ENCODE measurements at regions not wholly inside any gene's neighbourhood (a gene's known extent, or its start where the extent isn't known, plus 50 kb on each side); places are given as distances from the start of the nearest gene placed in this dataset.

DNA sequence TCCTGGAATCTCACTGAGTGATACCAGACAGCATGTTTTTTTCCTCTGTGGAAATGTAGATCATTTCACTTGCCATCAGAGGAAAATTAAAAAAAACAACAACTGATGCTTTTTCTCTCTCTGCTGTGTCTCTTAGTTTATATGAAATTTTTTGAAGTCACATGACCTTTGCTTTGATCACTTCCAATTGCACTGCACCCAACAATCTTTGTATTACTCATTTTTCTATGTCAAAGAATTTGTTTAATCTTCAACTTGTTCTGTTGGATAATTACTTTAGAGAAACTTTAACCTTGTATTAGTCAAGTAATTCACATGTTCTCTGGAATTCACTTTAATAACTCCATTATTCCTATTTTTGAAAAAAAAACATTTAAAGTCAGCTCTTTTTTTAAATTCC is 1452.7 kb upstream of the CDH8 start:
- no peak for DNase-seq (ENCODE audit: low spot score)
- Histone ChIP-seq H3K4me3 (no peak overlapping the region), H3K27ac (no peak overlapping the region)
- TF ChIP-seq, protein P1, sequence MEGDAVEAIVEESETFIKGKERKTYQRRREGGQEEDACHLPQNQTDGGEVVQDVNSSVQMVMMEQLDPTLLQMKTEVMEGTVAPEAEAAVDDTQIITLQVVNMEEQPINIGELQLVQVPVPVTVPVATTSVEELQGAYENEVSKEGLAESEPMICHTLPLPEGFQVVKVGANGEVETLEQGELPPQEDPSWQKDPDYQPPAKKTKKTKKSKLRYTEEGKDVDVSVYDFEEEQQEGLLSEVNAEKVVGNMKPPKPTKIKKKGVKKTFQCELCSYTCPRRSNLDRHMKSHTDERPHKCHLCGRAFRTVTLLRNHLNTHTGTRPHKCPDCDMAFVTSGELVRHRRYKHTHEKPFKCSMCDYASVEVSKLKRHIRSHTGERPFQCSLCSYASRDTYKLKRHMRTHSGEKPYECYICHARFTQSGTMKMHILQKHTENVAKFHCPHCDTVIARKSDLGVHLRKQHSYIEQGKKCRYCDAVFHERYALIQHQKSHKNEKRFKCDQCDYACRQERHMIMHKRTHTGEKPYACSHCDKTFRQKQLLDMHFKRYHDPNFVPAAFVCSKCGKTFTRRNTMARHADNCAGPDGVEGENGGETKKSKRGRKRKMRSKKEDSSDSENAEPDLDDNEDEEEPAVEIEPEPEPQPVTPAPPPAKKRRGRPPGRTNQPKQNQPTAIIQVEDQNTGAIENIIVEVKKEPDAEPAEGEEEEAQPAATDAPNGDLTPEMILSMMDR (IDR thresholded peaks at IDR 0.05), result no peak

DNA sequence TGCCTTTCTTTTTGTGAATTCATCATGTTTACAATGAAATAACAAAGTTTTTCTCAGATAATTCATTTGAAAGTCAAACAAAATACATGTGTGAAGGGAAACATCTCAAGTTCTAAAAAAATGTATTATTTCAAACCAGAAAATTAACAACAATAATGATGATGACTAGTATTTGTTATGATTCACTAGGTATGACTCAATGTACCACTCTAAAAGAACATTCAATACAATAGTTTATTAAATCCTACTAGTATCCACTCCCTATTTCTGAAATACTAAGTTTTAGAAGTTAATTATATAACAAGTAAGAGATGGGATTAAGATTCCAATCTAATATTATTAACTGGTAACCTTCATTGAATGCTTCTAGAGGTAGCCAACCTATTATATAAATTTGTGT is 1444.8 kb upstream of the CDH8 start:
- H3K27ac ChIP-seq, result no peak overlapping the region
- DNase-seq (ENCODE audit: low spot score), result no peak
- TF ChIP-seq, protein P1 (IDR thresholded peaks at IDR 0.05), result no peak
- H3K4me3 ChIP-seq, result no peak overlapping the region

DNA sequence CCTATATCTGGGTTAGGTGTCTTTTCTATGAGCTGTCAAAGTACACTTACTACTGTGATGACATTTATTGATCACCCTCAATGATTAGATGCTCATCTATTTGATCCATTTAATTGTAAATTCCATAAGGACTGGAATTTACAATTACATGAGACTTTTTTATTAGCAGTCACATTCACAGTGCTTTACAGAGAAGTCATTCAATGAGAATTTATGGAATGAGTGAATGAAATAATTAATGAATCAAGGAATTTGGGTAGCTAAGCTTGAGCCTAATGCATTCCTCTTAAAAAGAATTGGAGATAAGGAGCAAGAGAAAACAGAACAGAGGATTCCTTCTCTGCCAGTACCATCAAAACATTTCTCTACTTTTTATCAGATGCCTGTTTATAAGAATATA is 1437.5 kb upstream of the CDH8 start:
- TF ChIP-seq, protein P1 (IDR thresholded peaks at IDR 0.05), result no peak
- H3K4me3 ChIP-seq, result no peak overlapping the region
- H3K27ac ChIP-seq, result no peak overlapping the region
- no peak for DNase-seq (ENCODE audit: low spot score)

DNA sequence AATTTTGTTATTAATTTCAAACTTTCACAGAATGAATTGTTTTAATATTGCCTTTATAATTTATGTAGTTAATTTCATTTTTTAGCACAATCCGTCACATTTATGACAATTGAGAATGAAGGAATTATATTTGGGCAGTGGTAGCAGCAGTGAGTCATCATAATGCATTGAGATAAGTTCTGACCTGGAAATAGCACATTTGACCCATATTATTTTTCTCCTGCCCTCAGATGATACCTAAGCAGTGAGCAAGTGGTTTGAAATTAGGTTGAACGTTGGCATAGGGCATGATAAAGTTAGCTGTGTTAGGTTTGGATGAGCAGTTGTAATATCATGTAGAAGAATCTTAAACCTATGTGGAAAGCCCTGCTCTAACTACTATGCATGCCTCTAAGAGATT is 1431.3 kb upstream of the CDH8 start:
- no peak for DNase-seq (ENCODE audit: low spot score)
- H3K27ac ChIP-seq, result no peak overlapping the region
- TF ChIP-seq, protein P1 (IDR thresholded peaks at IDR 0.05), result no peak
- no peak overlapping the region for H3K4me3 ChIP-seq

DNA sequence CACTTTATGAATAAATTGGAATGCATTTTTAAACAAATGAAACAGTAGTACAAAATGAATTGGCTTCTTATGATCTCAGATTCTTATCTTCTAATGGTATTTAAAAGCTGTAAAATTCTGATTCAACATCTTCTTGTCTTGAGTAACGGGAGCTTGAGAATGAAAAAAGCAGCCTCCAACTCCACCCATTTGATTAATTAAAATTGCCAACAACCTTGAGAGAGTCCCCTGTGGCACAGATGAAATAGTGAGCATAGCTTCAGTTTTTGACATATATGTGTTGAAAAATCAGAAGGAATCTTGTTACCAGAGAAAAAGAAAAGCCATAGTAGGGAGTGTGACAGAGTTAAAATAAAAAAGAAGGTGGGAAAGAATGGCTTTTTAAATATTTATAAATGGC is 1426.1 kb upstream of the CDH8 start:
- Histone ChIP-seq H3K27ac (no peak overlapping the region), H3K4me3 (no peak overlapping the region)
- TF ChIP-seq, protein P1 (IDR thresholded peaks at IDR 0.05), result no peak
- no peak for DNase-seq (ENCODE audit: low spot score)

DNA sequence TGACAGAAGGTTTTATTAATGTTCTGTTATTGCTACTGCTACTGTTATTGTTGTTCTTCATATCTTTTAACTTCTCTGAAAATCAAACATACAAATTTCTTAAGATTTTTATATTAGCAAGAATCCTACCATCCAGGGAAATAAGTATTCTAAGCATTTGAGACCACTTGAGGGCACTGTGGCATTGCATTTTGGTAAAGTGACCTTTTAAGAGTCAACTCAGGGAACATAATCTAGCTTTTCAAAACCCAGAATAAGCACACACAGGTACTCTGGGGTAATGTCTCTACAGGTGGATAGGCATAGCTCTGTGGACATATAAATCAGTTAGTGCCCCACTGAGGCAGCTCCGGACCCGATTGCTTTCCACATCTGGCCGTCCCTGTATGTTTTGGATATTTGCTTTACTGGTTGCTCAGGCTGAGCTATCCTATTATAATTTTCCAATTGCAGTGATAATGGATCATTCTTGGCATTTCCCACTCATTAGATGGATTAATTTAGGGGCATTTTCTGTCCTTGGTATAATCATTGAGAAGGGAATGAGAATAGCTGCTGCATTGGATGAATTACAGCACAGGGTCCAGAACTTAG is 1425.1 kb upstream of the CDH8 start:
- Histone ChIP-seq H3K4me3 (no peak overlapping the region), H3K27ac (no peak overlapping the region)
- no peak for DNase-seq (ENCODE audit: low spot score)
- TF ChIP-seq, protein P1 (IDR thresholded peaks at IDR 0.05), result peak; percentile 30

- TF ChIP-seq, protein P1 (IDR thresholded peaks at IDR 0.05), result no peak
- no peak overlapping the region for H3K27ac ChIP-seq
- H3K4me3 ChIP-seq, result no peak overlapping the region
- no peak for DNase-seq (ENCODE audit: low spot score)
Measured at GRCh38 chr16:63458846-63459245, 1422.6 kb upstream of the CDH8 start.
